Liver (tissue), 8 donors: ENCODE measurements at regions not wholly inside any gene's neighbourhood (a gene's known extent, or its start where the extent isn't known, plus 50 kb on each side); places are given as distances from the start of the nearest gene placed in this dataset.

Experiments
- DNase-seq: peaks from one replicate; pipeline ENCODE4 v3.0.0-alpha.2; 2017; ENCODE audit warnings: low spot score
- H3K27ac ChIP-seq, 2 donors: one replicate each; pipeline ENCODE4 v1.7.0; 2013; ENCODE audit warnings: inconsistent platforms in 2 of 2, low read length in 2 of 2, control low read depth in 1 of 2, low read depth in 1 of 2, mild to moderate bottlenecking in 1 of 2
- H3K27me3 ChIP-seq, 4 donors: one replicate each; pipeline versions ENCODE4 v1.6.1 to v1.7.0; 2013; ENCODE audit warnings: low read length in 3 of 4, inconsistent platforms in 1 of 4, mild to moderate bottlenecking in 1 of 4, moderate library complexity in 1 of 4; ENCODE audit not compliant: control insufficient read depth in 4 of 4, insufficient read depth in 4 of 4
- H3K36me3 ChIP-seq, 4 donors: one replicate each; pipeline versions ENCODE4 v1.6.1 to v1.7.0; 2013; ENCODE audit warnings: low read length in 3 of 4, mild to moderate bottlenecking in 3 of 4, low read depth in 1 of 4, moderate library complexity in 1 of 4; ENCODE audit not compliant: control insufficient read depth in 4 of 4, insufficient read depth in 3 of 4
- H3K4me1 ChIP-seq, 4 donors: one replicate each; pipeline versions ENCODE4 v1.6.1 to v1.7.0; 2013; ENCODE audit warnings: low read length in 3 of 4, mild to moderate bottlenecking in 3 of 4, moderate library complexity in 1 of 4; ENCODE audit not compliant: control insufficient read depth in 4 of 4, insufficient read depth in 4 of 4
- H3K4me3 ChIP-seq, 3 donors: one replicate each; pipeline versions ENCODE4 v1.6.1 to v1.7.0; 2013; ENCODE audit warnings: low read length in 3 of 3, control low read depth in 1 of 3, low read depth in 1 of 3, mild to moderate bottlenecking in 1 of 3
- H3K9ac ChIP-seq, 2 donors: one replicate each; pipeline ENCODE4 v1.7.0; 2013; ENCODE audit warnings: low read length in 2 of 2, mild to moderate bottlenecking in 2 of 2, moderate library complexity in 2 of 2, control low read depth in 1 of 2, low read depth in 1 of 2
- H3K9me3 ChIP-seq, 4 donors: one replicate each; pipeline versions ENCODE4 v1.6.1 to v1.7.0; 2013; ENCODE audit warnings: low read length in 3 of 4; ENCODE audit not compliant: control insufficient read depth in 4 of 4
- ATF3 ChIP-seq: IDR thresholded peaks from 2 replicates; pipeline ENCODE4 v1.6.1; 2016; ENCODE audit warnings: antibody characterized with exemption
- CTCF ChIP-seq: fragments of 150-350 bp; IDR thresholded peaks from 2 replicates; pipeline ENCODE4 v1.5.1; 2017; ENCODE audit warnings: improper control_type of control experiment, low read depth, low read length; ENCODE audit not compliant: missing input control
- EGR1 ChIP-seq, 2 donors: IDR thresholded peaks; 2 replicates each; pipeline ENCODE4 v1.6.1; 2016 to 2018; ENCODE audit warnings: antibody characterized with exemption in 2 of 2, low read depth in 2 of 2
- FOXA1 ChIP-seq: IDR thresholded peaks from 2 replicates; pipeline ENCODE4 v1.6.1; 2016; ENCODE audit warnings: antibody characterized with exemption
- FOXA2 ChIP-seq: IDR thresholded peaks from 2 replicates; pipeline ENCODE4 v1.6.1; 2016; ENCODE audit warnings: antibody characterized with exemption
- GABPA ChIP-seq, 2 donors: IDR thresholded peaks in 1 of 2; conservative IDR thresholded peaks in 1 of 2; 2 replicates each; pipeline ENCODE4 v1.6.1; 2016; ENCODE audit warnings: antibody characterized with exemption in 2 of 2, mild to moderate bottlenecking in 1 of 2, moderate library complexity in 1 of 2
- HNF4A ChIP-seq, 2 donors: conservative IDR thresholded peaks; 2 replicates each; pipeline ENCODE4 v1.6.1; 2016; ENCODE audit warnings: antibody characterized with exemption in 2 of 2, mild to moderate bottlenecking in 2 of 2
- HNF4G ChIP-seq: IDR thresholded peaks from 2 replicates; pipeline ENCODE4 v1.6.1; 2016; ENCODE audit warnings: antibody characterized with exemption
- MAX ChIP-seq: IDR thresholded peaks from 2 replicates; pipeline ENCODE4 v1.6.1; 2016; ENCODE audit warnings: antibody characterized with exemption
- NR2F2 ChIP-seq: IDR thresholded peaks from 2 replicates; pipeline ENCODE4 v1.6.1; 2016; ENCODE audit warnings: antibody characterized with exemption
- RAD21 ChIP-seq, 2 donors: IDR thresholded peaks; 2 replicates each; pipeline ENCODE4 v1.6.1; 2016; ENCODE audit warnings: antibody characterized with exemption in 2 of 2, mild to moderate bottlenecking in 2 of 2
- REST ChIP-seq: IDR thresholded peaks from 2 replicates; pipeline ENCODE4 v1.6.1; 2016; ENCODE audit warnings: antibody characterized with exemption, mild to moderate bottlenecking
- SP1 ChIP-seq: IDR thresholded peaks from 2 replicates; pipeline ENCODE4 v1.6.1; 2018; ENCODE audit warnings: antibody characterized with exemption, mild to moderate bottlenecking
- TAF1 ChIP-seq: conservative IDR thresholded peaks from 2 replicates; pipeline ENCODE4 v1.6.1; 2016; ENCODE audit warnings: antibody characterized with exemption, mild to moderate bottlenecking
- WGBS: extraction: QIAGEN DNeasy Blood & Tissue Kit; methylation state at CpG from one replicate; pipeline ENCODE4 v1.1.7; 2013; 5-methylcytosine and 5-hydroxymethylcytosine counted together
- donor health status: healthy.
- donor health status: healthy.
- donor health status: healthy.
- donor health status: healthy.
- donor health status: healthy.

- 83% methylated on average over 4 of the region's 4 CpGs for WGBS
- no peak overlapping the region for H3K4me3 ChIP-seq
- no peaks in the 10 kb centered on the region for H3K9me3 ChIP-seq
- no peak overlapping the region for H3K9ac ChIP-seq
- H3K4me1 ChIP-seq: no peaks in the 10 kb centered on the region
- DNase-seq: no peak
- TF ChIP-seq EGR1 (IDR thresholded peaks at IDR 0.05; ENCODE audit: low read depth in 2 of 2): no peak
- TF ChIP-seq RAD21 (IDR thresholded peaks at IDR 0.05): no peak
- no peak for TF ChIP-seq CTCF
- TF ChIP-seq ATF3: no peak
- no peak for TF ChIP-seq FOXA1
- no peak for TF ChIP-seq REST
- TF ChIP-seq TAF1: no peak
- no peak for TF ChIP-seq GABPA (IDR thresholded peaks at IDR 0.05 in 1 of 2, conservative IDR thresholded peaks at IDR 0.05 in 1 of 2)
- no peak for TF ChIP-seq MAX
- TF ChIP-seq HNF4A (conservative IDR thresholded peaks at IDR 0.05): no peak
- TF ChIP-seq HNF4G: no peak
- no peak for TF ChIP-seq FOXA2
- TF ChIP-seq NR2F2: no peak
- TF ChIP-seq SP1: no peak
- no peaks in the 10 kb centered on the region for H3K27me3 ChIP-seq
- H3K36me3 ChIP-seq: no peaks in the 10 kb centered on the region
- H3K27ac ChIP-seq: no peak overlapping the region
These were observed 218.8 kb downstream of the BCL11A start for GRCh38 chr2:60334610-60335009.

GRCh38 chr2:60333264-60333663, 220.2 kb downstream of the BCL11A start:
- H3K4me3 ChIP-seq: no peak overlapping the region
- H3K9me3 ChIP-seq: no peaks in the 10 kb centered on the region
- no peaks in the 10 kb centered on the region for H3K36me3 ChIP-seq
- no peaks in the 10 kb centered on the region for H3K27me3 ChIP-seq
- no peak overlapping the region for H3K27ac ChIP-seq
- WGBS: 95% methylated on average over 8 of the region's 8 CpGs
- TF ChIP-seq NR2F2 (no peak), HNF4G (no peak), ATF3 (no peak)
- no peak overlapping the region for H3K9ac ChIP-seq
- no peak for DNase-seq
- no peaks in the 10 kb centered on the region for H3K4me1 ChIP-seq
